HG03139 (cell line): ENCODE measurements at regions not wholly inside any gene's neighbourhood (a gene's known extent, or its start where the extent isn't known, plus 50 kb on each side); places are given as distances from the start of the nearest gene placed in this dataset.

Experiments used
- ATAC-seq: cut with Tn5 transposase; IDR thresholded peaks from one replicate; pipeline ENCODE4 v1.9.1; 2021; ENCODE audit not compliant: unreplicated experiment

GRCh38 chr6:22045261-22045912 lies 251.4 kb downstream of the PRL start:
- ATAC-seq = no peak

DNA sequence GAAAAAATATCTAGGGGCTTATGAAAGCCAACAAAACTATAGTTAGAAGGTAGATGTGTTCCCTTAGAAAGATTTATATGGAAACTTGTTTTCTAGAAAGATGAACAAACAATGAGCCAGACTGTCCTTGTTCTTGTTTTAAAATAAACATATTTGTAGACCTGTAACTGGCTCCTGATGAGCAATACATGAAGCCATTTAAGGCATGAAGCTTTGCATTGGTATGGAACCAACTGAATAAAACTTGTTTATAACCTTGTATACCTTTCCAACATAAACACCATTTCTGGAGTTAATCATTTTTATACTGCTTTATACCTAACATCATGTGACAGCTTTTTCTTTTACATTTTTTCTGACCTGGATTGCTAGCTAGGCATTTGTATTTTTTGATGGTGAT lies 247.8 kb downstream of the PRL start:
- no peak for ATAC-seq

DNA sequence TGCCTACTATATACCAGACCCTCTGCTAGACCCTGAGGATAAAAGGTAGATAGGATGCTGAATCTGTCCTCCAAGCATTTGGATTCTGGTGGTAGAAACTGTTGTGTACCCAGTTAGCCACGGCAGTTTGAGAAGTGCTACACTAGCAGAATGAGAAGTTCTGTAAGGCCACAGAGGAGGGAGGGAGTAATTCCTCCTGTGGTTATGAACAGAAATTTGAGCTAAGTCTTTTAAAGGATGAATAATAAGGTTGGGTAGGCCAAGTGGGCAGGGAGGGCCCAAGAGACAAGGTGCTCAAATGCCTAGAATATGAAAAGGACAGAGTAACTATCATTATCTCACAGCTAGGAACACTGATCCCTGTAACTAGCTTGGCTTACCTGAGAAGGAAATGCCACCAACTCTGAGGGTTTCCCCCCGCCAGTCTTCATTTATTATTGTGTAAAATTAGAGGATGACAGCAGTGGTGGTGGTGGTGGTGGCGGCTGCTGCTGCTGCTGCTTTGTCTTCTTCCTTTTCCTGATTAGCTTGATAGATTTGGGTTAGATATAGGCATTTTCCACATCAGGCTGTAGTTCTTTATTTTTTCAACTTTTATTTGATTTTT lies 243.3 kb downstream of the PRL start:
- ATAC-seq = no peak

DNA sequence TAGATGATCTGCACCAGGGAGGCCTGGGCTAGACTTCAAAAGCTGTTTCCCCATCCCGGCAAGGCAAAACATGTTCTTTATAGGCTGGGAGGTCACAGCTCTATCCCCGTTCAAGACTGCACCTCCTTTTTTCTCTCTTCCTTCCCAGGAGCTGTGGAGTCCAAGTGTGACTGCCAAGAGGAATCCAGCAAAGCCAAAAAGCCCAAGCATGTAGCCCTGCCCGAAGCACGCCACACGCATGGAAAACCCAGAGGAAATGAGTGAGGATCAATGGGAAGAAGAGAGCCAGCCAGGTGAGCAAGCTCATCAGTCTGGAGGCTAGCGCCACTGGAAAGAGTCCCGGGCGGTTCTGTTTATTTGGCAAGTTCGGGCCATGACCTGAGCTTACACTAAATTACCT lies 240.4 kb downstream of the PRL start:
- ATAC-seq = no peak

- no peak for ATAC-seq
These were observed 238.9 kb downstream of the PRL start for GRCh38 chr6:22057962-22058361.

- no peak for ATAC-seq
These were observed 237.7 kb downstream of the PRL start for GRCh38 chr6:22059126-22059525.

GRCh38 chr6:22059946-22060345 lies 236.9 kb downstream of the PRL start:
- ATAC-seq = no peak

- peak; percentile 78 for ATAC-seq
These were observed 233.9 kb downstream of the PRL start for GRCh38 chr6:22062807-22063408.

GRCh38 chr6:22064558-22064957 lies 232.3 kb downstream of the PRL start:
- no peak for ATAC-seq

GRCh38 chr6:22067122-22067521 lies 229.7 kb downstream of the PRL start:
- no peak for ATAC-seq

DNA sequence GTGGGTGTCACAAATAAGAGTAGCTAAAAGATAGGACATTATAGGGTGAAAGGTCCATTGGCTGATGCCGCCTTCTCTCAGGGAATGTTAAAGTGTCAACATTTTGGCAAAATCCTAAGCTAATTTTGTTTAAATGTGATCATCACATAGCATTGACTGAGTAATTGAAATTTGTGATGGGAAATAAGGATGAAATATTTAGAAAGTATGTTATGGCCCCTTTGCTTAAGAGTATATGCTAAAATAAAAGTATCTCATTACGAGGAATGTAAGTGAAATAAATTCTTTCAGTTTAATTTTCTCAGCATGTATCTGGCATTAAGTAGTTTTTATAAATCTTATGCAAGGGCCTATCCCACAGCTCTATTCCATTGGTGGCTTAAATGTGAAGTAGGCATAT lies 229.2 kb downstream of the PRL start:
- no peak for ATAC-seq

DNA sequence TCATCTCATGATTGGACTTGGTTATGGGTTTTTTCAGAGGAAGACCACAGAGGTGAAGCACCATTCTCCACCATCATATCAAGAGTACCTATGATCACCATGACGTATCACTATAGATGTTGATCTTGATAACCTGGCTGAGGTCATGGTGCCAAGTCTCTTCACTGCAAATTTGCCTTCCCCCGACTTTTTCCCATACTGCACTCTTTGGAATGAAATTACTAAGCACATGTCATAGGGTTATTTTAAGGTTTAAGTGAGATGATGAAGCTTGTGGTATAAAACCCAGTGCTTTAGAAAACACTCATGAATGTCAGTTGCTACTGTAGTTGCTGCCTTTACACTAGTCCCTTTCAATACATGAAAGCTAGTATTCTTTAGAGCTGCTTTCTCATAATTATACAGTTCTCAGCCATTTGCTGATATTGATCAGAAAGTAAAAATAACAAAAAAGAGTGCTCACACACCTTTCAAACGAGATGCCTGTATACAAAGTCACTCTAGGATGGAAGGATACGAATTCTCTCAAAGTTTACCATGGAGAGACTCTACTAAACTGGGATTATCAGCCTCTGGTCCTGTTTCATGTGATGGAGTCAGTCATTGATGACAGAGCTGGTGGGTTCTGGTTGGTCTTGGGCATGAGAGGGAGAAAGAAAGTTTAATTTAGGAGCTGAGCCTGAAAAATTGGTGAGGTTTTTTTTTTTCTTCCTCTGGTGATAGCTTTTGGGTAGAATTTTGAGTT lies 228.1 kb downstream of the PRL start:
- ATAC-seq = no peak

GRCh38 chr6:22069306-22069800 lies 227.5 kb downstream of the PRL start:
- ATAC-seq = no peak

DNA sequence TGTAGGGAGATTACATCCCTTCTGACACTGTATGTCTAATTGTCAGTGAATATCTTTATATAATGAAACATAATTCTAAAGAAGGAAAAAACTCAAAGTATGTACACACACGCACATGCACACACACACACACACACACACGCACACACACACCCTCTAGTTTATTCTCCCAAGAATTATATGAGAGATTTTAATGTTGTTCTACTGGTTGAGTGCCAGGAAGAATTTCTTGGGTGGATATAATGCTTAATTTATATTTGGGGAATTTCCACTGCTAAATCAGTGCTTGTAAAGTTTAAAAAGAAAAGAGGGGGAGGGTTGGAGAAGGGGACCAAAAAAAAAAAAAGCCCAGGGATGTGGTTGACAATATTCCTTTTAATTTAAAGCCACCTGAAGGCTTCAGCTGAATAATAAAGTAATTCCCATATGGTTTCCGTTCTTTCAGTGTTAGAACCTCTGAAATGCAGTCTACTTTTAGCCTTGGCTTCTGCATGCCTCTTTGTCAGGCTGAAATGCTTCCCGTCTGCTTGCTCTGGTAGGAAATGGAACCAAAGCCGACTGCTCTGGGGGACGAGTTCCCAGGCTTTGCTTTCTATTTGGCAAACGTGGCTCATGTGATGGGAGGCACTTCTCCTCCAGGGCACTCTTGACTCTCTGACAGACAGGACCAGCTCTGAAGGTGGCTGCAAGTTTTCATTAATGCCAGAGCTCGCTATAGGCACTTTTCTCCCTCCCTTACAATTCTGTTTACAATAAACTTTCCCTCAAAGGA lies 225.4 kb downstream of the PRL start:
- no peak for ATAC-seq

GRCh38 chr6:22072949-22073348 lies 223.9 kb downstream of the PRL start:
- no peak for ATAC-seq

- ATAC-seq = no peak
These were observed 223.2 kb downstream of the PRL start for GRCh38 chr6:22073516-22074198.

GRCh38 chr6:22078288-22078687 lies 218.5 kb downstream of the PRL start:
- ATAC-seq = no peak

- ATAC-seq = no peak
These were observed 217.9 kb downstream of the PRL start for GRCh38 chr6:22078802-22079545.

DNA sequence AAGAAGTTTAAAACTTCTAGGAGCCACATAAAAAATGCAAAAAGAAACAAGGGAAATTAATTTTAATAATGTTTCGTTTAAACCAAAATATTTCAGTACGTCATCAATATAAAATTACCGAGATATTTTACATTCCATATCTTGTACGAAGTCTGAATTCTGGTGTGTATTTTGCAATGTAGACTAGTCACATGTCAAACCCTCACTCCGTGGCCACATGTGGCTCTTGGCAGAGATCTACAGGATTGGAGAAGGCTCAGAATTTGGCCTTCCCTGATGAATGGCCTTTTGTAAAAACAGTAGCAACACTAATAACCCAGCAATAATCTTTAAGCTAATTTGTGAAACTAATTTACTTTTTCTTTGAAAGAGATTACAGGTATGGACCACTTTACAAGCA lies 217.1 kb downstream of the PRL start:
- ATAC-seq = no peak

DNA sequence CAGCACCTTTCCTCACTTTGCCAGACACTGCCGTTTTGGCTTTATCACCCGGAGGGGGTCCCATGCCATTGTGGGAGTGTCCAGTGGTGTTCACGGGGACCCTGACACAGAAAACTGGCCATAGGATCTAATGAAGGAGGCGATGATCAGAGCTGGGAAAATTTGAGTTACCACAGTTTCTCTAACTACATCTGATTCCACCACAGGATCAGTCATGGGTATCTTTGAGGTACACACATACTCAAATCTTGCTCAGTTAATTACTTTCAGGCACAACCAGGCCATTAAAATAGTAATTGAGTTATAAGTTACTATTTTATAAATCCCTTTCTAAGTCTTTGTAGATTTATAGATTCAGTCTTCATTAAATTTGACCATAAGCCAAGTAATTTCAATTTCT lies 215.1 kb downstream of the PRL start:
- ATAC-seq = no peak
